Endothelial cell of umbilical vein (primary cell): ENCODE measurements at regions not wholly inside any gene's neighbourhood (a gene's known extent, or its start where the extent isn't known, plus 50 kb on each side); places are given as distances from the start of the nearest gene placed in this dataset.

Experiments
- BruUV-seq: library from RNA; stranded (reverse); fragments of 400-500 nt; replicated peaks from 2 replicates; lab custom pipeline; 2021; lab: Mats Ljungman, UMichigan
- CTCF ChIA-PET: fragments of 300-600, 350-600 bp; sonication (Branson Sonifier 250); formaldehyde crosslinking; loops from one replicate; lab custom pipeline; 2021; ENCODE audit warnings: antibody characterized with exemption, inconsistent platforms; lab: Charles Lee
- POLR2A ChIA-PET: fragments of 300-600, 350-600 bp; sonication (Branson Sonifier 250); formaldehyde crosslinking; loops from one replicate; lab custom pipeline; 2021; ENCODE audit warnings: antibody characterized with exemption, inconsistent platforms; lab: Charles Lee
- DNase-seq: peaks from one replicate; pipeline ENCODE4 v3.0.0-alpha.2; 2011; ENCODE audit warnings: low read depth, low spot score
- FAIRE-seq: peaks from 2 replicates; lab custom pipeline; 2011; peaks lifted over from hg19 to GRCh38; lab: Jason Lieb, UNC
- H2AFZ ChIP-seq: 2 replicates; pipeline ENCODE4 v1.6.0; 2012; ENCODE audit warnings: low read depth, low read length, control low read depth, inconsistent platforms
- H3K27ac ChIP-seq: 2 replicates; pipeline ENCODE4 v1.5.1; 2011; ENCODE audit warnings: low read depth, mild to moderate bottlenecking, control low read depth, low read length, moderate library complexity; ENCODE audit not compliant: insufficient read depth
- H3K27me3 ChIP-seq, 2 experiments: 2 replicates each; pipeline versions ENCODE4 v1.6.0 to v1.6.1; 2011; ENCODE audit warnings: low read length in 2 of 2, mixed read lengths in 1 of 2; ENCODE audit not compliant: control insufficient read depth in 2 of 2, insufficient read depth in 2 of 2
- H3K36me3 ChIP-seq, 2 experiments: 2 replicates in 1 of 2; 3 replicates in 1 of 2; pipeline ENCODE4 v1.5.1; 2011; ENCODE audit warnings: low read length in 2 of 2, mild to moderate bottlenecking in 1 of 2, moderate library complexity in 1 of 2; ENCODE audit not compliant: control insufficient read depth in 2 of 2, insufficient read depth in 2 of 2; ENCODE audit errors: extremely low read depth in 1 of 2
- H3K4me1 ChIP-seq: 3 replicates; pipeline ENCODE4 v1.5.1; 2011; ENCODE audit warnings: mild to moderate bottlenecking, low read length; ENCODE audit not compliant: control insufficient read depth, insufficient read depth; ENCODE audit errors: extremely low read depth
- H3K4me2 ChIP-seq: 2 replicates; pipeline ENCODE4 v1.6.1; 2011; ENCODE audit warnings: low read length, control low read depth, mixed read lengths; ENCODE audit not compliant: insufficient read depth
- H3K4me3 ChIP-seq, 3 experiments: fragments of 200-600 bp in 1 of 3; sonication (generic), shearing (Covaris generic) in 1 of 3; replicated peaks in 1 of 3; 2 replicates each; pipeline ENCODE4 v1.5.1; 2011 to 2016; ENCODE audit warnings: control low read depth in 3 of 3, low read length in 3 of 3, mild to moderate bottlenecking in 2 of 3, inconsistent platforms in 1 of 3, low read depth in 1 of 3, moderate library complexity in 1 of 3; ENCODE audit not compliant: insufficient read depth in 1 of 3
- H3K79me2 ChIP-seq: 2 replicates; pipeline ENCODE4 v1.6.0; 2012; ENCODE audit warnings: low read length, inconsistent platforms; ENCODE audit not compliant: control insufficient read depth, insufficient read depth
- H3K9ac ChIP-seq: replicated peaks from 2 replicates; pipeline ENCODE3; 2011; ENCODE audit warnings: low read length, control low read depth; ENCODE audit not compliant: insufficient read depth; ENCODE audit errors: extremely low read depth
- H3K9me1 ChIP-seq: replicated peaks from 3 replicates; pipeline ENCODE4 v1.6.0; 2011; ENCODE audit warnings: mild to moderate bottlenecking, low read length; ENCODE audit not compliant: control insufficient read depth, insufficient read depth; ENCODE audit errors: extremely low read depth
- H3K9me3 ChIP-seq: replicated peaks from 2 replicates; pipeline ENCODE4 v1.5.1; 2012; ENCODE audit warnings: low read length, inconsistent platforms; ENCODE audit not compliant: control insufficient read depth, insufficient read depth
- H4K20me1 ChIP-seq: replicated peaks from 2 replicates; pipeline ENCODE3; 2011; ENCODE audit warnings: mild to moderate bottlenecking, low read length; ENCODE audit not compliant: control insufficient read depth, insufficient read depth; ENCODE audit errors: extremely low read depth
- CTCF ChIP-seq, 2 donors: IDR thresholded peaks; 1 replicate in 1 of 2; 2 replicates in 1 of 2; pipeline ENCODE4 v1.5.1; 2011; ENCODE audit warnings: low read length in 2 of 2, mild to moderate bottlenecking in 2 of 2, moderate library complexity in 2 of 2, control low read depth in 1 of 2, inconsistent platforms in 1 of 2, low read depth in 1 of 2; ENCODE audit not compliant: insufficient read depth in 1 of 2; ENCODE audit errors: extremely low read depth in 1 of 2
- EZH2 ChIP-seq: IDR thresholded peaks from 2 replicates; pipeline ENCODE4 v1.6.1; 2012; ENCODE audit warnings: borderline replicate concordance, low read depth, mild to moderate bottlenecking, moderate library complexity, low read length, inconsistent platforms; ENCODE audit not compliant: severe bottlenecking
- FOS ChIP-seq: IDR thresholded peaks from 2 replicates; pipeline ENCODE4 v1.6.1; 2011; ENCODE audit warnings: mild to moderate bottlenecking, low read length, moderate library complexity, borderline replicate concordance; ENCODE audit not compliant: insufficient read depth
- GATA2 ChIP-seq: IDR thresholded peaks from 2 replicates; pipeline ENCODE4 v1.7.0; 2011; ENCODE audit warnings: low read depth, mild to moderate bottlenecking, moderate library complexity, mixed read lengths, low read length; ENCODE audit not compliant: insufficient read length, insufficient read depth
- JUN ChIP-seq: IDR thresholded peaks from 2 replicates; pipeline ENCODE4 v1.6.1; 2011; ENCODE audit warnings: borderline replicate concordance, low read depth; ENCODE audit not compliant: insufficient read length, insufficient read depth
- MAX ChIP-seq: IDR thresholded peaks from 2 replicates; pipeline ENCODE4 v1.6.1; 2011; ENCODE audit not compliant: insufficient read depth, insufficient read length
- MYC ChIP-seq: IDR thresholded peaks from one replicate; pipeline ENCODE4 v1.6.1; 2011; ENCODE audit warnings: mild to moderate bottlenecking, low read depth, low read length
- POLR2A ChIP-seq: IDR thresholded peaks from 2 replicates; pipeline ENCODE4 v1.6.1; 2012; ENCODE audit warnings: low read depth, mild to moderate bottlenecking, control low read depth, low read length
- POLR2AphosphoS5 ChIP-seq: IDR thresholded peaks from 2 replicates; pipeline ENCODE4 v1.6.1; 2012; ENCODE audit warnings: low read depth, mild to moderate bottlenecking, control low read depth, low read length, moderate library complexity; ENCODE audit not compliant: insufficient read depth
- dilution Hi-C: fragments of 300-500 bp; cut with MboI; formaldehyde crosslinking; loops from one replicate; pipeline ENCODE4 v1.15.0; 2019; ENCODE audit warnings: low sequenced_read_pairs; ENCODE audit not compliant: extremely low pct_ligation_motif_present
- intact Hi-C: fragments of 100-400 bp; cut with micrococcal nuclease; formaldehyde crosslinking; loops from one replicate; pipeline ENCODE4 v1.10.0; 2022

- TF ChIP-seq FOS (no peak), GATA2 (no peak), POLR2AphosphoS5 (no peak), CTCF (IDR thresholded peaks at IDR 0.05; ENCODE audit: extremely low read depth in 1 of 2, insufficient read depth in 1 of 2, low read depth in 1 of 2, low read length in 2 of 2) (no peak), MYC (no peak), JUN (no peak), MAX (no peak), POLR2A (no peak), EZH2 (no peak)
- H3K79me2 ChIP-seq = no peaks in the 10 kb centered on the region
- FAIRE-seq (no peak), DNase-seq (no peak)
- H4K20me1 ChIP-seq = no peaks in the 10 kb centered on the region
- no peaks in the 10 kb centered on the region for H3K27me3 ChIP-seq
- POLR2A ChIA-PET = no interaction called here
- H3K4me3 ChIP-seq = no peak overlapping the region
- no peaks in the 10 kb centered on the region for H3K4me1 ChIP-seq
- H3K9me3 ChIP-seq = no peaks in the 10 kb centered on the region
- no peak overlapping the region for H3K4me2 ChIP-seq
- H3K27ac ChIP-seq = no peak overlapping the region
- no peak overlapping the region for H2AFZ ChIP-seq
- no peak overlapping the region for H3K9ac ChIP-seq
- no peaks in the 10 kb centered on the region for H3K9me1 ChIP-seq
- intact Hi-C loops = no loop called here
- CTCF ChIA-PET = no interaction called here
- dilution Hi-C loops = no loop called here
- no TSS peak for BruUV-seq
- H3K36me3 ChIP-seq = no peaks in the 10 kb centered on the region
These were observed 51.6 kb upstream of the CPOX start for GRCh38 chr3:98645039-98645438.
